ENCODE measurements at regions not wholly inside any gene's neighbourhood (a gene's known extent, or its start where the extent isn't known, plus 50 kb on each side); places are given as distances from the start of the nearest gene placed in this dataset.

- no peak for DNase-seq
Observed at GRCh38 chr16:77555126-77555525, 120.3 kb upstream of the ADAMTS18 start.

GRCh38 chr16:77555791-77556190 lies 121.0 kb upstream of the ADAMTS18 start:
- peak; percentile 49 for DNase-seq

- peak; percentile 47 for DNase-seq
Observed at GRCh38 chr16:77556201-77556873, 121.5 kb upstream of the ADAMTS18 start.

DNA sequence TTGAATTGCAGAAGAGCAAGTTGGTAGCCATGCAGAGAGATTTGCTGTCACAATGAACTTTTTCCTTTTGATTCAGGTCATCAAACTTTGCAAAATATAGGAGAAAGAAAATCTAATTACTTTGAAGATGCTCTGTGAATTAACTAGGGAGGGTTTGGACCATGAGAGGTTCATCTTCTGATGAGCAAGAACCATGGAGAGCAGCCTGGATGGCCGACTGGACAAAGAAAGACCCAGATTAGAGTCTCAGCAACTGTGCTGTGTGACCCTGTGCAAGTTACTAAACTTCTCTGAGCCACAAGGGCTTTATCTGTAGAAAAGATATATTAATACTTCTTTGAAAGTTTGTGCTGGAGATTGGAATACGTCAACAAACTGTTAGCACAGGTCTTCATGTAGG lies 122.6 kb upstream of the ADAMTS18 start:
- DNase-seq, result no peak

DNA sequence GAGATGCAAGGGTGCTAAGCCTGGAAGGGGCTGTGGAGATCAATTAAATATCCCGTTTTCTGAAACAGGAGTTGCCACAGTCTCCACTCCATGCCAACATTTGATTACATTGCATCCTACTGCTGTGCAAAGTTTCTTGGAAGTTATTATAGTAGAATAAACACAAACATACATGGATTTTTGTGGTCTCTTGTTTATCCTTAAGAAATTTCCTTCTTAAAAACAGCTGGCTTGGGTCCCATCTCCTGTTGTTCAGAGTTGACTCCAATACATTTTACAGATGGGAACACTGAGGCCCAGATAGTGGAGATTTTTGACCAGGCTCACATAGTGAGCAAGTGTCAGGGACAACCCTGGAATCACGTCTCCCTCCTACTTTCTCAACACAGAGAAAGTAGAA lies 124.0 kb upstream of the ADAMTS18 start:
- no peak for DNase-seq

- DNase-seq, result no peak
Observed at GRCh38 chr16:77562497-77562896, 127.7 kb upstream of the ADAMTS18 start.

DNA sequence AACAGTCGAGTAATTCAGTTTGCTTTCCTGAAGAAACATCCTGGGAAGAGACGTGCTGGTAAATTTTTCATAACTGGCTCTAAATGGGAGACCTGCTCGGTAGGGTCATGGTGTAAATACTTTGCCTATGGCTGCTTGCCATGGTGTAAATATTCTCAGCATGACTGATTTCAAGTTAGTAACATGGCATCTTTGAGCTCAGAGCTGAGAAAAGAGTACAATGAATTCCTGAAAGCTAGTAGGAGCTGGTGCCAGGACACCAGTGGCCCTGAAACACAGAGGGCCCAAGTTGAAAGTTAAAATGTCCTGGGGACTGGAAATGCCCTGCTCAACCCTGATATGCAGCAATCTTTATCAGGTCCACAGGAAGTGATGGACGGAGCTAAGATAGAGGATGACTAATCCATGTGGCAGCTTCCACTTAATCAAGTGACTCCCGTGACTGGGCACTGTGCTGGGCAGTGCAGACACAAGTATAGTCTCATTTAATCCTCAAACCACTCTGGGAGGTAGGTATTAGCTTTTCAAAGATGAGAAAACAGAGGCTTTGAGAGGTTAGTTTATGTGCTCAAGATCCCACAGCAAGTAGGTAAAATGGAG lies 130.1 kb upstream of the ADAMTS18 start:
- no peak for DNase-seq

- no peak for DNase-seq
Observed at GRCh38 chr16:77569406-77569805, 134.6 kb upstream of the ADAMTS18 start.

GRCh38 chr16:77570574-77570973 lies 135.7 kb upstream of the ADAMTS18 start:
- no peak for DNase-seq

GRCh38 chr16:77571115-77571862 lies 136.5 kb upstream of the ADAMTS18 start:
- DNase-seq, result no peak

GRCh38 chr16:77574867-77575624 lies 140.2 kb upstream of the ADAMTS18 start:
- DNase-seq, result no peak

DNA sequence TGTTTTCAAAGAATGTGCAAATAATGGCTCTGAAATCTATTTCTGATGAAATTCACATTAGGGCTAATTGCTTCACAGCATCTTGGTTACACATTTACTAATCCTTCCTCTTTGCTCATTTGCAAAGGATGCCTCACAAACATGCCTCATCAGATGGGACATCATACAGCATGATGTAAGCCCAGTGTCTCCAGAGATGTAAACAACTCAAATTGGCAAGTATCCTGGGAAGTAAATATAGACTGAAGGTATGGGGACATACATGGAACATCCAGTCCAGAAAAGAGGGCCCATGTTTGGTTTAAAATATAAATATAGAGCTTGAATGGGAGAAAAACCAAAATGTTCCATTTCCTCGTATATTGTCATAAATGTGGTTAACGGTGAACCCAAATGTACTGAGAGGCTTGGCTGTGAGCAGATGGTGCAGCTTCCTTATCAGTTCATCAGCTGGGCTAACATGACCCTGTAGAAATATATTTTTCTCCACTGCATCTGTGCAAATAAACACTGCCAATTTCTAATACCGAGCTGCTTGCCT lies 142.9 kb upstream of the NUDT7 start:
- DNase-seq, result no peak

GRCh38 chr16:77581706-77582105 lies 140.6 kb upstream of the NUDT7 start:
- no peak for DNase-seq

- DNase-seq, result peak; percentile 38
Observed at GRCh38 chr16:77584205-77584859, 138.0 kb upstream of the NUDT7 start.

DNA sequence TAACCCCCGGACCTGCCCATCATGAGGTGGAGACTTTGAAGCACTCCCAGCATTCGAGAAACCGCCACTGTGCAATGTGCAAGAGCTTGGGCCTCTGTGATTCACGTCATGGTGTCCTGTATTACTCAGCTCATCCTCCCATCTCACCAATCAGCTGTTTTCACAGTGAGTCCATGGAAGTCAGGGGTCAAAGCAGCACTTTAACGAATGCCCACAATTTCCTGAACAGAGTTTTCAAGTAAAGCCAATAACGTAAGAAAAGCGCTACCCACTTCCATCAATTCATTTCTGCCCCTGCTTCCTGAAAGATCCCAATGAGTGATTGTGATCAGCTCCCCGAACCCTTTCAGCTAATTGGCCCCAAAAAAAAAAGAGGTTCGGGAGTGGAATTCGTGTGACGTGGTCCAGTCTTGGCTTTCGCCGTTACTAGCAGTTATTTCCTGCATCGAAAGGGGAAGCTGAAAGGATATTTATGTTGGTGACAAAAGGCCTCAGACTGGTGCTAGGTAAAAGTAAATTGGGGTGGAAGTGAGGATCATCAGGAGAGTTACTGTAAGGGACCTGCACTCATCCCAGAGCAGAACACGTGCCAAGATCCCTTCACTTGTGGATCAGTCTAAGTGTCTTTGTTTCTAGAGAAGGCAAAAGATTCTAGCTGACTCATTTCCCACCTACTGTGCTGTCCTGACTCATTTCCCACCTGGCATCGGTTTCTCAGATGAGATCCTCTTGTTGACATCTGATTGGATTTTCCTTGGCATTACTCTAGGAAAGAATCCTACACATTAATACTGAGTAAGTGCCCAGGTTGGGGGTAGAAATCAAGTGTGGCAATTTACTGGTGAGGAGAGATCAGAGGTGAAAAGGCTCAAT lies 136.7 kb upstream of the NUDT7 start:
- DNase-seq, result no peak

DNA sequence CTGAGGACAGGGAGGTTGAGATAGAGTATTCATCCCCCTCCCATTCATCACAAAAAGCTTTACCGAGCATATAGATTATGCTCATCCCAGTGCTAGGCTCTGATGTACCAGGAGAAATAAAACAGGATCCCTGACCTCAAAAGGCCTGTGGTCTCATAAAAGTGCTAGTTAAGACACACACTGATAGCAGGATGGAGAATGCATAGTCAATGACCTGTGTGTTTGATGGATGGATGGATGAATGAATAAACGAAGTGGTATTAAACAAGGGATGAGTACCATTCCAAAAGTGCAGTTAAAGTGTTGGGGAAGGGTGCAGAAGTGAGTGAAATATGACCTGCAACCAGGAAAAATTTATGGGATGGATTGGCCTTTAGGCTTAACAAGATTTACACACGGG lies 133.9 kb upstream of the NUDT7 start:
- no peak for DNase-seq

GRCh38 chr16:77589071-77589765 lies 133.1 kb upstream of the NUDT7 start:
- no peak for DNase-seq

DNA sequence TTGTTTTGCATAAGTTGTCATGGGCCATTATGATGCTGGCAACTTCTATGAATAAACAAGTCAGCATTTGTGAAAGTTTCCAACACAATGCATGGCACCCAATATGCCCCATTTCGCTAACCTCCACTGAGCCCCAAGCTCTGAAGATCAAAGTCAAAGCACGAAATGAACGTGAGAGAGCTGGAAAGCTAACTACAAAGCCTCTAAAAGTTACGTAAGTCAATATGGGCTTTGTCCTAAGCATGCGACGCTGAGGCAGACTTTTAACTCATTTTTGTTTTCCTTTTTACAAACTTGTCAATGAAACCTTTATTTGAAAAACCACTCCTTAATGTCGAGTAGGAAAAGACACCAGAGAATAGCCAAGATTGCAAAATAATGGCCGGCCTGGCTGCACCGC lies 131.6 kb upstream of the NUDT7 start:
- no peak for DNase-seq

- no peak for DNase-seq
Observed at GRCh38 chr16:77591347-77591746, 131.0 kb upstream of the NUDT7 start.

DNA sequence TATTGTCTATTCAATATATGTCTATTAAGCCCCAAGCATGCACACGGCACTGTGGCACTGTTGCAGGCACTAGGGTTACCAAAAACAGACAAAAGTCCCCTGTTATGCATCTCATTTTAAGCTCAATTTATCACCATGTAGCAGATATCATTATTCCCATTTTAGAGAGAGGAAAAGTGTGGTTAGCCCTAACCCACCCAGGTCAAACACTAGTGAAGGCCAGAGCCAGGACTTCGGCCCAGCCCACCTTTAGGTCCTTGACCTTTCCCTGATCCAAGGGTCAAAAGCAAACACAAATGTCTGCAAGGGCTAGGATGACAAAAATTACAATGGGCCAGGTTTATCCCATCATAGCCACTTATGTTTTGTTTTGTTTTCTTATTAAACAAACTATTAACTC lies 130.3 kb upstream of the NUDT7 start:
- DNase-seq, result no peak

Data from renal pelvis (tissue), 1 donor.